NCI-H748 (cell line): ENCODE measurements at regions not wholly inside any gene's neighbourhood (a gene's known extent, or its start where the extent isn't known, plus 50 kb on each side); places are given as distances from the start of the nearest gene placed in this dataset.

ENCODE experiments used
- DNase-seq: peaks from one replicate; lab custom pipeline; 2025; ENCODE audit not compliant: unreplicated experiment; lab: John Stamatoyannopoulos, UW

- no peak for DNase-seq
Measured at GRCh38 chr18:50475538-50476193, 84.2 kb upstream of the MAPK4 start.

- no peak for DNase-seq
Measured at GRCh38 chr18:50492097-50492496, 67.8 kb upstream of the MAPK4 start.

GRCh38 chr18:50494569-50494968 is 65.3 kb upstream of the MAPK4 start:
- no peak for DNase-seq

- no peak for DNase-seq
Measured at GRCh38 chr18:50506362-50506761, 53.5 kb upstream of the MAPK4 start.

- DNase-seq, result peak; percentile 76
Measured at GRCh38 chr18:50507120-50507590, 52.7 kb upstream of the MAPK4 start.

GRCh38 chr18:50508228-50508627 is 51.7 kb upstream of the MAPK4 start:
- no peak for DNase-seq

- no peak for DNase-seq
Measured at GRCh38 chr18:50509012-50509411, 50.9 kb upstream of the MAPK4 start.
